GM18873 (cell line): ENCODE measurements at regions not wholly inside any gene's neighbourhood (a gene's known extent, or its start where the extent isn't known, plus 50 kb on each side); places are given as distances from the start of the nearest gene placed in this dataset.

Experiments used
- ATAC-seq: cut with Tn5 transposase; IDR thresholded peaks from one replicate; pipeline ENCODE4 v1.9.1; 2021; ENCODE audit warnings: mild to moderate bottlenecking, moderate library complexity, moderate number of reproducible peaks; ENCODE audit not compliant: unreplicated experiment, low FRiP score

GRCh38 chr2:43110442-43110871, 115.9 kb downstream of the ZFP36L2 start:
- no peak for ATAC-seq

DNA sequence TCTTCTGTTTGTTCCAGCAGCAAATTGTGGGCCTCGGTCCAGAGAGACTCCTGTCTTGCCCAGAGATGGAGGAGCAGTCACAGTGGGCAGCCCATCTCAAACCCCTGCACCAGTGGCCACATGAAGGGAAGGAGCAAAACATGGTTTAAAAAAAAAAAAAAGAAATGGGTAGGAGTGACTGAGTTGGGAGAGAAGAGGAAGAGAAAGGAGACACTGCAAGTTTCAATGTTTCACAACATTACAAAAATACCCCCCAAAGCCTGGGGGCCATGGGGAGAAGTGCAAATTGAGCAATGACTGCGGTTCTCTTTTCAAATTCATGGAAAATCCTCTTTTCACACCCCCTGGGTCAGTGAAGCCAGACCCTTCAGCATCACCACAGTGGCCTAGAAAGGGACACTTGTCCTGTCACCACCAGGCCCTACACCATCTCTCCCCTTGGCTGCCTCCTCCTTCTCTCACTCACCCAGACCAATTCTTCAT, 117.1 kb downstream of the ZFP36L2 start:
- no peak for ATAC-seq

GRCh38 chr2:43107679-43108078, 118.7 kb downstream of the ZFP36L2 start:
- no peak for ATAC-seq

DNA sequence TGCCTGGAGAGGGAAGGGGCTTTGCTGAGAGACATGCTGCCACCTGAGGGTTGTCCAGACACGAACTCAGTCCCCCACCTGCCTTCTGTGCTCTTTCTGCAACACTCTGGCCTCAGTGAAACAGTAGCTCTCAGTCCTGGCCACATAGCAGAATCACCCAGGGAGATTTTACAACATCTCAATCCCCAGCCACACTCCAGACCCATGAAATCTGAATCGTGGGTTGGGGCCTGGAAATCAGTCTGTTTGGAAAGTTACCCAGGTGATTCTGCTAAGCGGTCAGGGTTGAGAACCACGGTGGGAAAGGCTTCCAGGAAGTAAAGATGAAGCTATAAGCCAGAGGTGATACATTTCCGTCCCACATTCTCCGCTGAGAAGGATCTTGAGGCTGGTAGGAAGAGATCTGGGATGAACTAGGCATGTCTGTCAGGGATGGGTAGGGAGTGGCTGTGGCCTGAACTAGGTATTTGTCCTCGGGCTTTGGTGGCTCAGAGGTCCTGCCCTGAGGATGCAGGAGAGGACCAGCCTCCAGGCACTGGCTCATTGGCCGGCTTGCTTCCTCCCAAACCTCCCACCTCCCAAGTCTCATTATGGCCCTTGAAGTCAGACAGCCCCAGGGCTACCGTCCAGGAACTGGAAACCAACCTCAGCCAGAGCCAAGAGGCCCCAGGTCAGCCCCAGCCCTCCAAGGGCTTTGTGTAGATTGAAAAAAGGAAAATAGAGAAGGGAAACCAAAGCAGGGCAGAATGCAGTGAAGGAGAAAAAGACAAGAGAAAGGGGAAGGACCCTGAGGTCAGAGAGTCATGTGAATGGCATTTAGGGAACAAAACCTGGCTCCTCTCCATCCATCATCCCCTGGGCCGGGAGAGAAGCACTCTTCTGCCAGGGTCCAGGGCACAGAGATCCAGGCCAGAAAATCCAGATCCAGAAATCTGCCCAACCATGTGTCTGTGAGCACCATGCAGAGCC, 119.6 kb downstream of the ZFP36L2 start:
- ATAC-seq = no peak

DNA sequence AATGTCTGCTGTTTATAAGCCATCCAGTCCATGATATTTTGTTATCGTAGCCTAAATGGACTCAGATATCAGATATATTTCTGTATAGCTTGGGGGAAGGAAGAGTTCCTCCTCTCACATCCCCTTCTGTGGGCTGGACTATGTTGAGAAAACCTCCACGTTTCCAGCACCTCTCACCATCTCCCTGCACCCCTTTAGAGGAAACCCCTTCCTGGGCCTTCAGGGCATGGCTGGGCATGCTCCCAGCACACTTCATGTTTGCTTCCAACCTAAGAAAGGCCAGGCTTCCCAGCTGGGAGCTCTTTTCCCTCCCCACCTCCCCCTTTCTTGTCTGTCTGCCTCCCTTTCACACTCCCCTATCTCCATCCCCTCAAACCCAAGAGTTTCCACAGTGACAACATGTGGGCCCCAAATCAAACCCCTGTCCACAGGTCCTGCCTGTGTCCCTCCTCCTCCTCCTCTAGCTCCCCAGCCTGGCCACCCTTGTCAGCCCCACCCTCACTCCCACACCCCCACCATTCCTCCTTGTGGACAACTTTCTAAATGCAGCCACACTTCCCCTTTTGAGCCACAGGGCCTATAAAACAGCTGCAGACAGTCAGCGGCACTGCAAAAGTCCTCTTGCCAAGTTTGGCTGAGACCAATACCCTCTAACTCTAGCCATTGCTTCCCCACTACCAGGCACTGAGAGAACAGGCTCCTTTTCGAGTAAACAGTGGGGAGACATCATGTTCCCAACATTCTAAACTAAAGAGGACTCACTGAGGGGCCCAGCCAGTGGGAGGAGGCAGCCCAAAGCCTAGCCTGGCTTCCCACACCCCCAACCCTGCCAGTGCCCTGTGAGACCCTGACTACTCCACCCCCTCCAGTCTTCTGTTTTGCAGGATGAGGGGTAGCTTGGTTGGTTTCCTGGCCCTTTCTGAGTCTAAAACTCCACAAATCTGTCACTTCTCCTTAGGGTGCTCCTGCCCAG, 120.5 kb downstream of the ZFP36L2 start:
- ATAC-seq = no peak

GRCh38 chr2:43104763-43105162, 121.6 kb downstream of the ZFP36L2 start:
- no peak for ATAC-seq

DNA sequence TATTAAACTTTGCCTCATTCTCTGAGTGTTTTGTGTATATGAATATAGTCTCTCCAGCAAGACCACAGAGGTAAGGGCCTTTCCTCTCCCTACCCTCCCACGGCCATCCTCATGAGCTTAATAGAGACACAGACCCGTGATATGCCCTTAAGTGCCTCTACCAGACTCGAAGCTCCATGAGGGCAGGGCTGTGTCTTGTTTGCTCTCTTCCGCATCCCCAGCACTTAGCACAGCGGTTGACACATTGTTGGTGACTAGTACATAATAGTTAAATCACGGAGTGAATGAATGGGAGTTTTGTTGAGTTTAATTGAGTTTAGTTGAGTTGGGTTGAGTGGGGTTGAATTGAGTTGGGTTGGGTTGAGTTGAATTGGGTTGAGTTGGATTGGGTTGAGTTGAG, 122.3 kb downstream of the ZFP36L2 start:
- ATAC-seq = no peak

DNA sequence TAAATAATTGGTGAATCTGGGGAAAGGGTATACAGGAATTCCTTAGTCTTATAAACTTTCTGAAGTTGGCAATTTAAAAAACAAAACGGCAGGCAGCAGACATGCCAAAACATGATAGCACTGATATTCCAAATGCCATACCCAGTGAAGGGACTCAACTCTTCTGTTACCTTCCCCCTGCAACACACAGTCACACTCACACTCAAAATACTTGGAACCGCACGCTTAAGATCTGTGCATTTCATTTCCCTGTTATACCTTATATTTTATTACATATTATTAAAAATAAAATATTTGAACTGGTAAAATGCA, 123.4 kb downstream of the ZFP36L2 start:
- ATAC-seq = no peak

DNA sequence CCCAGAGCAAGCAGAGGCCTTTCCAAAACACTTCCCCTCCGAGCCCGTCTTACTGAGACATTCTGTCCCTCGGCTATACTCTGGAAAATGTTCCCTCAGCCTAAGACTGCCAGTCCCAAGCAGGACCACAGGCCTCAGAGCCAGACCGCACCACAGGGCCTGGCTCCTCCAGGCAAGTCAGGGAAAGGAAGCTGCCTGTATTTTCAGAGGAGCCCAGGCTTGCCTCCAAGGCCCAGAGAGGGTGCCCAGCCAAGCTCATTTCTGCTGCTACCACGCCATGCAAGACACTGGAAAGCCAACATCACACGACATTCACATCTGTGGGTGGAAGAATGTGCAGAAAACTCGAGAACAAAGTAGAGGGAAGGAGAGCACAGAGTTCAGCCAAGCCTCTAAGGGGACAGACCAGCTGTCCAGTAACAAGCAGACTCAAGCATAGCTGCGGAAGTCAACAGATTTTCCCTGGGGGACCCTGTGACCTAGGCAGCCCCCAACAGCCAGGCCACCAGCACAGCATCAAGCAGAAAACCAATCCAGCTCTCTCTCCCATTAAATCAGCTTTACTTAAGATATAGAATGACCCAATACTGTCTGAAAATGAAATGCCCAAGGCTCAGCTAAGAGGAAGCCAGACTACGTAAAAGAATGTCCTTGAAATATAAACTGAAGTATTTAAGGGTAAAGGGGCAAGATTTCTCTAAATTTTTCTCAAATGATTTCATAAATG, 123.9 kb downstream of the ZFP36L2 start:
- ATAC-seq = no peak

DNA sequence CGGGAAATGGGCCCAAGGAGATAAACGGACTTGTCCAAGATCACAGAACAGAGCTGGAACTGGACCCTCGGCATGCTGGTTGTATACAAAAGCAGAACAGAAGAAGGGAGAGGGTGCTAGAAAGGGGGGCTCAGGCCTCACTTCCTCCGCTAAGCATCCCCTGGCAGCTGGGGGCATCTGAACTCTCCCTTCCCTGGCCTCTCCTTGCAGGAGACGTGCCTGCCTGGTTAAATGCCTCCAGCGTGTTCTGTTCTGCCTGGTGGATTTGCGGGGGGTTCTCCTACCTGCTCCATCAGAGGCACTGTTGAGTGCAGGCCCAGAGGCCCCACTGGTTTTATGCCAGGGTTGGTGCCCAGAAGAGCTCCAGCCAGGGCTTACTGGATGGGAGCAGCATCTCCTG, 124.7 kb downstream of the ZFP36L2 start:
- no peak for ATAC-seq

GRCh38 chr2:43100883-43101662, 125.3 kb downstream of the ZFP36L2 start:
- ATAC-seq = no peak

DNA sequence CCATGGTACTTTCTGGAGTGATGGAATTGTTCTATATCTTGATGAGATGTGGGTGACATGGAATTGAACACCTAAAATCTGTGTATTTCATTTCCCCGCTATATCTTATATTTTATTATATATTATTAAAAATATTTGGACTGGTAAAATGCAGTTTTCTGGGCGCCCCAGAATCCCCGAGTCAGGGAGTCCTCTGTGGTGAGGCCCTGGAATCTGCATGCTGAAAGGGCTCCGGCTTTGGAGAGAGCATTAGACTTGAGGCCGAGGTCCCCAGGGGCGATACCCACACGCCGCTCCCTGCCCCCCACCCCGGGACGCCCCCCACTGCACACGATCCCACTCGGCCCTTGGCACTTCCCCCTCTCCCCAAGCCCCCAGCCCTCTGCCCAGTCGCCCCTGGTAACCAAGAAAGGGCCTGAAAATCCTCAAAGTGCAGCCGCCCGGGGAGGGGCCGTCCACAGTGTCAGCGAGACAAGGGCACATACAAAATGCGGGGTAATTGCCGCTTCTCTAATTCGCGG, 126.0 kb downstream of the ZFP36L2 start:
- ATAC-seq = no peak

GRCh38 chr2:43099797-43100196, 126.6 kb downstream of the ZFP36L2 start:
- no peak for ATAC-seq

GRCh38 chr2:43098539-43098938, 127.9 kb downstream of the ZFP36L2 start:
- no peak for ATAC-seq

GRCh38 chr2:43097644-43098408, 128.6 kb downstream of the ZFP36L2 start:
- ATAC-seq = no peak

DNA sequence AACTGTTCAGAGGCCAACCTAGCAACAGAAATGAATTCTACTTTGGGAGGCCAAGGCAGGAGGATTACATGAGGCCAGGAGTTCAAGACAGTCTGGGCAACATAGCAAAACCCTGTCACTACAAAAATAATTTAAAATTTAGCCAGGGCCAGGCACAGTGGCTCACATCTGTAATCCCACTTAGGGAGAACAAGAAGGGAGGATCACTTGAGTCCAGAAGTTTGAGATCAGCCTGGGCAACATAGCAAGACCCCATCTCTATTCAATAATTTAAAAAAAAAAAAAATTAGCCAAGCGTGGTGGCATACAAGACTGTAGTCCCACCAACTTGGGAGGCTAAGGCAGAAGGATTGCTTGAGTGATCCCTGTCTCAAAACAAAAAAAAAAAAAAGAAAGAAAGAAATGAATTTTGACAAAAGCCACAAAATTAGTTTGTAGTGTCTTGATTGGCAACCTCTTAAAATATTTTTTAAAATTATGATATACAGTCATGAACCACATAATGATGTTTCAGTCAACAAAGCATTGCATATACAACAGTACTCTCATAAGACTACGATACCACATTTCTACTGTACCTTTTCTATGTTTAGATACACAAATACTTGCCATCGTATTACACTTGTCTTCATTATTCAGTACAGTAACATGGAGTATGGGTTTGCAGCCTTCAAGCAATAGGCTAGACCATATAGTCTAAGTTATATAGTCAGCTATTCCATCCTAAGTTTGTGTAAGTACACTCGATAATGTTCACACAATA, 130.7 kb downstream of the ZFP36L2 start:
- ATAC-seq = no peak

DNA sequence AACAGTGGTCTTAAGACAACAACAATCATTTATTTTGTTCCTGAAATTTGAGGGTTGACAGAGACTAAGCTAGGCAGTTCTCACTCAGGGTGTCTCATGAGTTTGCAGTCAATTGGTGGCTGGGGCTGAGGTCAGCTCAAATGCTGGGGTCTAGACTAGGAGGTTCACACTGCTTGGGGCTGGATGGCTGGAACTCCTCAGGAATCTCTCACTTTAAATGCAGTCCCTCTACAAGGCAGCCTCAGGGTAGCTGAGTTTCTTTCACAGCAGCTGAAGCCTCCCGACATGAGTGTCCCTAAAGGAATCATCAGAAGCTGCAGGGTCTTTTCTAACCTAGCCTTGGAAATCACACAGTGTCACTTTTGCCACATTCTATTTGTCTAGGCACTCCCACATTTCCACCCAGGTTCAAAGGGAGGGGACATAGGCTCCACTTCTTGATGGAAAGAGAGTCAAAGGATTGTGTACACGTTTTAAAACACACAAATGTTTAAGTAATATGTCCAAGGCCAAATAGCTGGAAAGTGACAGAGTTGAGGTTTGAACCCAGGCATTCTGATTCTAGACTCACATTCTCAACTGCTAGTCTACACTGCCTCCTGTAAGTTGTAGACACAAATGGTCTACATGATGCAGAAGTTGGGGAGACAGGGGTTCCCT, 133.8 kb downstream of the ZFP36L2 start:
- no peak for ATAC-seq
